B cell (primary cell): ENCODE measurements at regions not wholly inside any gene's neighbourhood (a gene's known extent, or its start where the extent isn't known, plus 50 kb on each side); places are given as distances from the start of the nearest gene placed in this dataset.

Source experiments
- ATAC-seq: fragments of 200-7000 bp; cut with Tn5 transposase; one replicate; pipeline ENCODE4 v1.10.0; 2021; ENCODE audit warnings: low read depth, mild to moderate bottlenecking, moderate number of reproducible peaks, moderate library complexity
- CTCF ChIA-PET: fragments of 350-600 bp; sonication (Branson Sonifier 250); formaldehyde crosslinking; loops from one replicate; lab custom pipeline; 2021; ENCODE audit warnings: antibody characterized with exemption, inconsistent platforms; lab: Charles Lee
- POLR2A ChIA-PET: fragments of 350-600 bp; sonication (Branson Sonifier 250); formaldehyde crosslinking; loops from one replicate; lab custom pipeline; 2021; ENCODE audit warnings: antibody characterized with exemption; lab: Charles Lee
- DNase-seq: peaks from one replicate; pipeline ENCODE4 v3.0.0; 2013
- H2AFZ ChIP-seq: 2 replicates; pipeline ENCODE4 v1.6.1; 2012; ENCODE audit warnings: mild to moderate bottlenecking, low read depth, low read length; ENCODE audit not compliant: insufficient read depth, poor library complexity, severe bottlenecking
- H3K27ac ChIP-seq, 2 donors: 1 replicate in 1 of 2; 2 replicates in 1 of 2; pipeline ENCODE4 v1.5.1; 2012 to 2013; ENCODE audit warnings: low read length in 2 of 2, mild to moderate bottlenecking in 2 of 2, moderate library complexity in 1 of 2
- H3K27me3 ChIP-seq, 4 experiments: fragments of 200-600 bp in 1 of 4; sonication (generic) in 1 of 4; replicated peaks in 1 of 4; 1 replicate in 2 of 4; 2 replicates in 2 of 4; pipeline versions ENCODE4 v1.6.1 to v1.7.0; 2013 to 2016; ENCODE audit warnings: low read length in 3 of 4, mild to moderate bottlenecking in 2 of 4, mixed read lengths in 1 of 4, moderate library complexity in 1 of 4; ENCODE audit not compliant: insufficient read depth in 4 of 4, control insufficient read depth in 3 of 4; ENCODE audit errors: control extremely low read depth in 1 of 4
- H3K36me3 ChIP-seq, 2 experiments: replicated peaks in 1 of 2; 1 replicate in 1 of 2; 2 replicates in 1 of 2; pipeline versions ENCODE4 v1.6.1 to v1.7.1; 2013; ENCODE audit warnings: low read length in 1 of 2; ENCODE audit not compliant: insufficient read depth in 2 of 2, control insufficient read depth in 1 of 2; ENCODE audit errors: control extremely low read depth in 1 of 2, extremely low read depth in 1 of 2
- H3K4me1 ChIP-seq, 2 donors: fragments of 200-600 bp in 1 of 2; sonication (generic) in 1 of 2; 1 replicate in 1 of 2; 2 replicates in 1 of 2; pipeline versions ENCODE4 v1.5.1 to v1.6.1; 2013 to 2017; ENCODE audit warnings: low read length in 2 of 2; ENCODE audit not compliant: control insufficient read depth in 2 of 2, insufficient read depth in 2 of 2
- H3K4me2 ChIP-seq: replicated peaks from 2 replicates; pipeline ENCODE3; 2012; ENCODE audit warnings: mild to moderate bottlenecking, low read depth, low read length; ENCODE audit not compliant: poor library complexity, severe bottlenecking
- H3K4me3 ChIP-seq, 5 experiments: fragments of 200-600 bp in 1 of 5; sonication (generic) in 1 of 5; 1 replicate in 3 of 5; 2 replicates in 2 of 5; pipeline versions ENCODE4 v1.5.1 to v1.7.0; 2011 to 2016; ENCODE audit warnings: low read length in 4 of 5, mild to moderate bottlenecking in 4 of 5, low read depth in 2 of 5, control low read depth in 1 of 5, moderate library complexity in 1 of 5; ENCODE audit not compliant: insufficient read depth in 1 of 5; ENCODE audit errors: control extremely low read depth in 1 of 5, extremely low read depth in 1 of 5
- H3K79me2 ChIP-seq: fragments of 200-600 bp; sonication (generic); one replicate; pipeline ENCODE4 v1.6.0; 2016; ENCODE audit warnings: low read length; ENCODE audit not compliant: control insufficient read depth, insufficient read depth
- H3K9ac ChIP-seq: fragments of 200-600 bp; sonication (generic); 2 replicates; pipeline ENCODE4 v1.6.1; 2017; ENCODE audit warnings: mild to moderate bottlenecking, low read length, moderate library complexity
- H3K9me3 ChIP-seq, 3 donors: one replicate each; pipeline versions ENCODE4 v1.6.1 to v1.7.1; 2013; ENCODE audit warnings: low read length in 2 of 3; ENCODE audit not compliant: control insufficient read depth in 2 of 3, insufficient read depth in 1 of 3; ENCODE audit errors: control extremely low read depth in 1 of 3
- H4K20me1 ChIP-seq: 2 replicates; pipeline ENCODE4 v1.6.0; 2012; ENCODE audit warnings: mild to moderate bottlenecking, low read length; ENCODE audit not compliant: insufficient read depth, control insufficient read depth, poor library complexity, severe bottlenecking
- H3K27ac Mint-ChIP-seq: one replicate; pipeline ENCODE4 v1.8.0; 2021; ENCODE audit warnings: mixed read lengths
- H3K27me3 Mint-ChIP-seq: one replicate; pipeline ENCODE4 v1.8.0; 2021; ENCODE audit warnings: mixed read lengths
- H3K4me1 Mint-ChIP-seq: one replicate; pipeline ENCODE4 v1.8.0; 2021; ENCODE audit warnings: mixed read lengths
- H3K4me3 Mint-ChIP-seq: one replicate; pipeline ENCODE4 v1.8.0; 2021; ENCODE audit warnings: mixed read lengths
- H3K9me3 Mint-ChIP-seq: one replicate; pipeline ENCODE4 v1.8.0; 2022; ENCODE audit warnings: mixed read lengths; ENCODE audit not compliant: insufficient read depth
- EZH2 ChIP-seq: IDR thresholded peaks from 2 replicates; pipeline ENCODE4 v1.6.1; 2012; ENCODE audit warnings: borderline replicate concordance, low read depth, mild to moderate bottlenecking, moderate library complexity, low read length; ENCODE audit not compliant: insufficient read depth, poor library complexity, severe bottlenecking
- WGBS: methylation state at CpG from one replicate; pipeline ENCODE4 v1.1.5; 2013; ENCODE audit warnings: missing lambda C conversion rate; ENCODE audit not compliant: insufficient coverage; 5-methylcytosine and 5-hydroxymethylcytosine counted together
- intact Hi-C: fragments of 100-400 bp; cut with micrococcal nuclease; formaldehyde crosslinking; loops from one replicate; pipeline ENCODE4 v1.10.0; 2022
- TF ChIP-seq, protein P1 (sequence below): fragments of 200-600 bp; IDR thresholded peaks from one replicate; pipeline ENCODE4 v1.8.0; 2022; ENCODE audit warnings: antibody characterized with exemption, mild to moderate bottlenecking

DNA sequence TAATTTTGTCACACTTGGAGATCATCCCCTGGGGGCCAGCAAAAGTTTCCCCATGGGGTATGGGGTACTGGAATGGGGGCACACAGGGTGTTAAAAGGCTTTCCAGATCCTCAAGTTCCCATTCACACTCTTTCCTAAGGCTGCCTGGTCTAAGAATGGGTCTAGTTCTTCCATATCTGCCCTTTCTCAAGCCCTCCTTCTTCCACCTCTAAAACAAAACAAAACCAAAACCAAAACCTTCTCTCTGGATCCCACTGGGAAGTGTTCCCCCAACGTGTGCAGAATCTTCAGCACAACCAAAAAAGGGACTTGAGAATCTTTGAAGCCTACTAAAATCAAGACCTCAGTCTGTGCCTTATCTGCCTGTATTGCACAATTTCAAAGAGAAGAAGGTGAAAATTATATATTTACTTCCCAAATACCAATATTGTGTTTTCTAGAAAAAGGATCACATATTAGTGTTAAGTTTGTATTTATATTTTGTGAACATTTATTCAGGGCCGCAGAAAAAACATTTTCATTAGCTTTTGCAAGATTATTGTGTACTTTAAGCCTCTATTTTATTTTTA is 207.2 kb upstream of the TCF4 start:
- H3K36me3 ChIP-seq: no peaks in the 10 kb centered on the region
- Mint-ChIP-seq H3K27ac (no peak overlapping the region), H3K9me3 (no peaks in the 10 kb centered on the region), H3K4me1 (no peaks in the 10 kb centered on the region), H3K4me3 (no peak overlapping the region), H3K27me3 (no peaks in the 10 kb centered on the region)
- ChIA-PET CTCF (no interaction called here), POLR2A (no interaction called here)
- H3K27ac ChIP-seq: no peak overlapping the region
- no peaks in the 10 kb centered on the region for H4K20me1 ChIP-seq
- H3K9me3 ChIP-seq: no peaks in the 10 kb centered on the region
- H3K4me1 ChIP-seq: no peaks in the 10 kb centered on the region
- 25% methylated on average over 1 of the region's 2 CpGs for WGBS
- H3K4me2 ChIP-seq: no peak overlapping the region
- ATAC-seq (no peak), DNase-seq (no peak)
- H3K9ac ChIP-seq: no peak overlapping the region
- H2AFZ ChIP-seq: no peak overlapping the region
- intact Hi-C loops: no loop called here
- H3K27me3 ChIP-seq: no peaks in the 10 kb centered on the region
- TF ChIP-seq EZH2: no peak
- TF ChIP-seq, protein P1, sequence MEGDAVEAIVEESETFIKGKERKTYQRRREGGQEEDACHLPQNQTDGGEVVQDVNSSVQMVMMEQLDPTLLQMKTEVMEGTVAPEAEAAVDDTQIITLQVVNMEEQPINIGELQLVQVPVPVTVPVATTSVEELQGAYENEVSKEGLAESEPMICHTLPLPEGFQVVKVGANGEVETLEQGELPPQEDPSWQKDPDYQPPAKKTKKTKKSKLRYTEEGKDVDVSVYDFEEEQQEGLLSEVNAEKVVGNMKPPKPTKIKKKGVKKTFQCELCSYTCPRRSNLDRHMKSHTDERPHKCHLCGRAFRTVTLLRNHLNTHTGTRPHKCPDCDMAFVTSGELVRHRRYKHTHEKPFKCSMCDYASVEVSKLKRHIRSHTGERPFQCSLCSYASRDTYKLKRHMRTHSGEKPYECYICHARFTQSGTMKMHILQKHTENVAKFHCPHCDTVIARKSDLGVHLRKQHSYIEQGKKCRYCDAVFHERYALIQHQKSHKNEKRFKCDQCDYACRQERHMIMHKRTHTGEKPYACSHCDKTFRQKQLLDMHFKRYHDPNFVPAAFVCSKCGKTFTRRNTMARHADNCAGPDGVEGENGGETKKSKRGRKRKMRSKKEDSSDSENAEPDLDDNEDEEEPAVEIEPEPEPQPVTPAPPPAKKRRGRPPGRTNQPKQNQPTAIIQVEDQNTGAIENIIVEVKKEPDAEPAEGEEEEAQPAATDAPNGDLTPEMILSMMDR: no peak
- no peaks in the 10 kb centered on the region for H3K79me2 ChIP-seq
- no peak overlapping the region for H3K4me3 ChIP-seq

DNA sequence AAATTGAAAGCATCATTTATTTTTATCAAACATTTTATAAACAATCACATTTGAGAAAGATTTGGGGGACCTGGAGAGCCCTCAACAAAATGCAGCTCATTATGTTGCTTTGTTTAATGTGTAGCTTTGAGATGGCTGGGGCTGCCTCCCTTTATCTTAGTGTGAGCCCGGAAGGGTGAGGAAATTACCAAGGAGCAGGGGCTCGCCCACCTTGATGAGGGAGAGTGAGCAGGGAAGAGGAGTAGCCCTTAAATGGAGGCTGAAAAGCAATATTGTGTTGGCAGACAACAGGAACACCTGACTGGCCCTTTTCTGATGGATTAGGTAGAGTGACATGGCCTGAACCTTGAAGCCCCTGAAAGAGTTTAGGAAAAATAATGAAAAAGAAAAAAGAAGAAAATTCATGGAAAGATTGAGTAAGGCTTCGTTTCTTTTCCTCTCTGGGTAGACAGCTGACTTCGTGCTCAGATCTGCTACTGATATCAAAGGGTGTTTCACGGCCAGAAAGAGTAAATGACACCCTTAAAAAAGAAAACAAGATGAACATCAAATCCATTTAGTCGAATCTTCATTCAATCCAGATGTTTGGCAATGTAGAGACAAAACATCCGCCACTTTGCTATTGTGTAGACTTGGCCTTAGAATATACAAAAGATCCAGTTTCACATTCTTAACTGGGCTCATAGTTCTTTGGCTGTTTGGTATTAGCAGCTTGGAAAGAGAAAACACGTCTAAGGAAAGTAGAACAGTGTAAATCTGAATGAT is 206.5 kb upstream of the TCF4 start:
- intact Hi-C loops: no loop called here
- H3K4me1 ChIP-seq: no peaks in the 10 kb centered on the region
- Mint-ChIP-seq H3K27ac (no peak overlapping the region), H3K27me3 (no peaks in the 10 kb centered on the region), H3K4me1 (no peaks in the 10 kb centered on the region), H3K4me3 (no peak overlapping the region), H3K9me3 (no peaks in the 10 kb centered on the region)
- no peak for ATAC-seq
- peaks cover 0 to 4% (median 0%) of the 10 kb centered on the region in 3 donors for H3K9me3 ChIP-seq
- H3K27me3 ChIP-seq: no peaks in the 10 kb centered on the region
- no peak overlapping the region for H3K9ac ChIP-seq
- no peaks in the 10 kb centered on the region for H3K79me2 ChIP-seq
- POLR2A ChIA-PET: no interaction called here
- H4K20me1 ChIP-seq: no peaks in the 10 kb centered on the region
- H3K4me3 ChIP-seq: no peak overlapping the region
- H3K36me3 ChIP-seq: no peaks in the 10 kb centered on the region
- DNase-seq: no peak
- CTCF ChIA-PET: no interaction called here
- no peak overlapping the region for H3K27ac ChIP-seq
- no peak overlapping the region for H2AFZ ChIP-seq
- 89% methylated on average over 3 of the region's 8 CpGs for WGBS
- no peak overlapping the region for H3K4me2 ChIP-seq
- TF ChIP-seq, protein P1: no peak
- TF ChIP-seq EZH2: no peak
